GM23338 (cell line): ENCODE measurements at regions not wholly inside any gene's neighbourhood (a gene's known extent, or its start where the extent isn't known, plus 50 kb on each side); places are given as distances from the start of the nearest gene placed in this dataset.

Experiments used
- ATAC-seq: fragments of 200-7000 bp; cut with Tn5 transposase; 3 replicates; pipeline ENCODE4 v1.9.1; 2020
- DNase-seq: peaks from one replicate; pipeline ENCODE4 v3.0.0-alpha.2; 2015; ENCODE audit warnings: low spot score
- H2AFZ ChIP-seq: fragments of 200-600 bp; sonication (generic); 2 replicates; pipeline ENCODE4 v1.8.0; 2016; ENCODE audit warnings: antibody characterized with exemption, mild to moderate bottlenecking, moderate library complexity
- H3F3A ChIP-seq: fragments of 200-600 bp; sonication (generic); replicated peaks from 2 replicates; pipeline ENCODE4 v1.8.0; 2017; ENCODE audit warnings: antibody characterized with exemption, mixed run types, low read depth
- H3K27ac ChIP-seq: fragments of 200-600 bp; sonication (generic); 2 replicates; pipeline ENCODE4 v1.6.1; 2016; ENCODE audit warnings: low read depth
- H3K27me3 ChIP-seq: fragments of 200-600 bp; sonication (generic); 2 replicates; pipeline ENCODE4 v1.8.0; 2016; ENCODE audit warnings: mild to moderate bottlenecking, mixed run types, moderate library complexity; ENCODE audit not compliant: insufficient read depth
- H3K36me3 ChIP-seq: fragments of 200-600 bp; sonication (generic); 2 replicates; pipeline ENCODE4 v1.8.0; 2016; ENCODE audit warnings: mild to moderate bottlenecking; ENCODE audit not compliant: insufficient read depth
- H3K4me1 ChIP-seq: fragments of 200-600 bp; sonication (generic); 2 replicates; pipeline ENCODE4 v1.8.0; 2016; ENCODE audit warnings: mild to moderate bottlenecking, moderate library complexity; ENCODE audit not compliant: insufficient read depth
- H3K4me2 ChIP-seq: fragments of 200-600 bp; sonication (generic); 2 replicates; pipeline ENCODE4 v1.7.1; 2017; ENCODE audit warnings: mixed run types
- H3K4me3 ChIP-seq: fragments of 200-600 bp; sonication (generic); 2 replicates; pipeline ENCODE4 v1.6.1; 2016; ENCODE audit warnings: mixed run types
- H3K79me2 ChIP-seq: fragments of 200-600 bp; sonication (generic); replicated peaks from 2 replicates; pipeline ENCODE4 v1.8.0; 2017; ENCODE audit warnings: mild to moderate bottlenecking; ENCODE audit not compliant: insufficient read depth
- H3K9me2 ChIP-seq: fragments of 200-600 bp; sonication (generic); 2 replicates; pipeline ENCODE4 v1.8.0; 2017; ENCODE audit not compliant: insufficient read depth
- H4K20me1 ChIP-seq: fragments of 200-600 bp; sonication (generic); replicated peaks from 2 replicates; pipeline ENCODE4 v1.8.0; 2017; ENCODE audit warnings: mild to moderate bottlenecking; ENCODE audit not compliant: insufficient read depth
- H3K27ac Mint-ChIP-seq: 2 replicates; pipeline ENCODE4 v1.8.0; 2020; ENCODE audit warnings: inconsistent platforms, mild to moderate bottlenecking, moderate library complexity, mixed read lengths
- H3K27me3 Mint-ChIP-seq: 3 replicates; pipeline ENCODE4 v1.8.0; 2022; ENCODE audit warnings: low read depth, mild to moderate bottlenecking, moderate library complexity, mixed read lengths, inconsistent platforms; ENCODE audit not compliant: insufficient read depth, poor library complexity
- H3K36me3 Mint-ChIP-seq: 3 replicates; pipeline ENCODE4 v1.8.0; 2021; ENCODE audit warnings: low read depth, mild to moderate bottlenecking, inconsistent platforms, moderate library complexity, mixed read lengths
- H3K4me1 Mint-ChIP-seq: 3 replicates; pipeline ENCODE4 v1.8.0; 2020; ENCODE audit warnings: mild to moderate bottlenecking, inconsistent platforms, mixed read lengths
- H3K4me3 Mint-ChIP-seq: 3 replicates; pipeline ENCODE4 v1.8.0; 2021; ENCODE audit warnings: moderate library complexity, mild to moderate bottlenecking, inconsistent platforms, mixed read lengths
- H3K9me3 Mint-ChIP-seq: 3 replicates; pipeline ENCODE4 v1.8.0; 2020; ENCODE audit warnings: moderate library complexity, mild to moderate bottlenecking, inconsistent platforms, mixed read lengths
- CREB1 ChIP-seq: fragments of 250-450 bp; sonication (Bioruptor Pico); IDR thresholded peaks from 2 replicates; pipeline ENCODE4 v1.5.0; 2020; ENCODE audit warnings: low read depth, mild to moderate bottlenecking, moderate library complexity
- CTCF ChIP-seq, 2 experiments: fragments of 200-600 bp in 1 of 2; sonication (generic) in 1 of 2; conservative IDR thresholded peaks; 2 replicates each; pipeline versions ENCODE4 v1.5.1 to v1.6.1; 2016 to 2017; ENCODE audit warnings: antibody characterized with exemption in 2 of 2, low read depth in 2 of 2, mild to moderate bottlenecking in 2 of 2, moderate library complexity in 1 of 2
- ETS1 ChIP-seq: IDR thresholded peaks from 2 replicates; pipeline ENCODE4 v1.6.1; 2016; ENCODE audit warnings: antibody characterized with exemption
- EZH2 ChIP-seq: fragments of 200-600 bp; sonication (generic); IDR thresholded peaks from one replicate; pipeline ENCODE4 v1.8.0; 2017; ENCODE audit warnings: antibody characterized with exemption, mild to moderate bottlenecking, low read depth; ENCODE audit not compliant: unreplicated experiment
- EZH2phosphoT487 ChIP-seq: fragments of 200-600 bp; sonication (generic); IDR thresholded peaks from one replicate; pipeline ENCODE4 v1.8.1; 2018; ENCODE audit warnings: antibody characterized with exemption; ENCODE audit not compliant: unreplicated experiment
- JUNB ChIP-seq: IDR thresholded peaks from one replicate; pipeline ENCODE4 v1.6.1; 2016; ENCODE audit warnings: antibody characterized with exemption; ENCODE audit not compliant: unreplicated experiment
- NANOG ChIP-seq: IDR thresholded peaks from 2 replicates; pipeline ENCODE4 v1.6.1; 2016; ENCODE audit warnings: antibody characterized with exemption, borderline replicate concordance
- POLR2AphosphoS5 ChIP-seq: IDR thresholded peaks from 2 replicates; pipeline ENCODE4 v1.6.1; 2016; ENCODE audit warnings: antibody characterized with exemption, low read depth
- REST ChIP-seq: IDR thresholded peaks from one replicate; pipeline ENCODE4 v1.6.1; 2018; ENCODE audit warnings: antibody characterized with exemption; ENCODE audit not compliant: unreplicated experiment
- STAT1 ChIP-seq: IDR thresholded peaks from one replicate; pipeline ENCODE4 v1.6.1; 2016; ENCODE audit warnings: antibody characterized with exemption; ENCODE audit not compliant: unreplicated experiment
- ZNF114 ChIP-seq: fragments of 250-450 bp; sonication (Bioruptor Pico); IDR thresholded peaks from 2 replicates; pipeline ENCODE4 v1.5.0; 2020; ENCODE audit warnings: mild to moderate bottlenecking, moderate library complexity
- ZNF331 ChIP-seq: fragments of 250-450 bp; sonication (Bioruptor Pico); IDR thresholded peaks from 2 replicates; pipeline ENCODE4 v1.5.0; 2020; ENCODE audit warnings: low read depth, mild to moderate bottlenecking, moderate library complexity
- ZNF462 ChIP-seq: fragments of 250-450 bp; sonication (Bioruptor Pico); IDR thresholded peaks from 2 replicates; pipeline ENCODE4 v1.5.0; 2020; ENCODE audit warnings: mild to moderate bottlenecking, moderate library complexity

GRCh38 chr19:30069535-30070197 lies 127.6 kb downstream of the URI1 start:
- Histone ChIP-seq H3K4me3 (no peak overlapping the region), H3K79me2 (no peaks in the 10 kb centered on the region), H3K9me2 (no peaks in the 10 kb centered on the region; the same call in 1 of the 2 replicates), H3K4me2 (no peak overlapping the region), H2AFZ (peak overlapping the region; percentile 38; the same call in 1 of the 2 replicates), H3K36me3 (no peaks in the 10 kb centered on the region), H3K4me1 (no peaks in the 10 kb centered on the region), H3K27me3 (no peaks in the 10 kb centered on the region), H3F3A (no peaks in the 10 kb centered on the region), H4K20me1 (no peaks in the 10 kb centered on the region), H3K27ac (no peak overlapping the region)
- Mint-ChIP-seq H3K36me3 (no peaks in the 10 kb centered on the region; the same call in 2 of the 3 replicates), H3K27me3 (peaks cover 3% of the 10 kb centered on the region), H3K4me3 (no peak overlapping the region), H3K9me3 (no peaks in the 10 kb centered on the region; the same call in none of the 3 replicates), H3K27ac (no peak overlapping the region), H3K4me1 (peaks cover 2% of the 10 kb centered on the region; the same call in 2 of the 3 replicates)
- ATAC-seq: no peak
- DNase-seq: no peak
- TF ChIP-seq CREB1 (no peak), EZH2 (no peak), JUNB (no peak), POLR2AphosphoS5 (no peak), ZNF462 (no peak), CTCF (conservative IDR thresholded peaks at IDR 0.05; ENCODE audit: low read depth in 2 of 2) (no peak), REST (no peak), STAT1 (no peak), ETS1 (no peak), EZH2phosphoT487 (no peak), NANOG (no peak), ZNF114 (CRISPR knock-in tag) (no peak), ZNF331 (CRISPR knock-in tag) (no peak)
